ENCODE measurements at regions not wholly inside any gene's neighbourhood (a gene's known extent, or its start where the extent isn't known, plus 50 kb on each side); places are given as distances from the start of the nearest gene placed in this dataset.
"Not testable (repeated sequence)": the region's sequence is repeated elsewhere in the genome, so short reads cannot be mapped to it uniquely, and the experiment has no call there.

DNA sequence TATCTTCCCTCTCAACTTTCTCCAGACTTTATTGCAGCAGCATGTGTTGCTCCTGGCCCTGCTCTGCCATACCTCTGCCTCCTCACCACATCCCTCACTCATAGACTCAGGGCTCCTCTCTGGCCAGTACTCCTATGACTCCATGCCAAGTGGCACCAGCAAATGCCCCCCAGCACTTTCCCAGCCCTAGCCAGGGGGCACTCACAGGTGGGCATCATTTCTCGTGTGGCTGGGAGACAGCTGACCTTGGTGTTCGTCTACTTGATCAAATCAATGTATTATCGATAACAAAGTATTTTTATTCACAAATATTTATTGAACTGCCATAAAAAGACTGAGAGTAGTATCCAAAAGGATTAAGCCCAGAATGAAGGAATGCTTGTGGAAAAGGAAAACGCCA is 418.2 kb downstream of the FAM72C start:
- H4K20me1 ChIP-seq (ENCODE audit: insufficient read depth, low read length, poor library complexity, severe bottlenecking) = no peaks in the 10 kb centered on the region
- H3K4me1 ChIP-seq (ENCODE audit: insufficient read depth, low read length, poor library complexity, severe bottlenecking) = no peaks in the 10 kb centered on the region
- no peaks in the 10 kb centered on the region for H3K79me2 ChIP-seq (ENCODE audit: insufficient read depth, low read length)
- H2AFZ ChIP-seq (ENCODE audit: low read length) = no peak overlapping the region
- H3K4me2 ChIP-seq (ENCODE audit: low read depth, low read length, poor library complexity, severe bottlenecking) = no peak overlapping the region
- no peaks in the 10 kb centered on the region for H3K27me3 ChIP-seq (ENCODE audit: insufficient read depth, low read length, poor library complexity, severe bottlenecking)
- TF ChIP-seq, protein P1, sequence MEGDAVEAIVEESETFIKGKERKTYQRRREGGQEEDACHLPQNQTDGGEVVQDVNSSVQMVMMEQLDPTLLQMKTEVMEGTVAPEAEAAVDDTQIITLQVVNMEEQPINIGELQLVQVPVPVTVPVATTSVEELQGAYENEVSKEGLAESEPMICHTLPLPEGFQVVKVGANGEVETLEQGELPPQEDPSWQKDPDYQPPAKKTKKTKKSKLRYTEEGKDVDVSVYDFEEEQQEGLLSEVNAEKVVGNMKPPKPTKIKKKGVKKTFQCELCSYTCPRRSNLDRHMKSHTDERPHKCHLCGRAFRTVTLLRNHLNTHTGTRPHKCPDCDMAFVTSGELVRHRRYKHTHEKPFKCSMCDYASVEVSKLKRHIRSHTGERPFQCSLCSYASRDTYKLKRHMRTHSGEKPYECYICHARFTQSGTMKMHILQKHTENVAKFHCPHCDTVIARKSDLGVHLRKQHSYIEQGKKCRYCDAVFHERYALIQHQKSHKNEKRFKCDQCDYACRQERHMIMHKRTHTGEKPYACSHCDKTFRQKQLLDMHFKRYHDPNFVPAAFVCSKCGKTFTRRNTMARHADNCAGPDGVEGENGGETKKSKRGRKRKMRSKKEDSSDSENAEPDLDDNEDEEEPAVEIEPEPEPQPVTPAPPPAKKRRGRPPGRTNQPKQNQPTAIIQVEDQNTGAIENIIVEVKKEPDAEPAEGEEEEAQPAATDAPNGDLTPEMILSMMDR (conservative IDR thresholded peaks at IDR 0.05; ENCODE audit: low read length) = no peak
- TF ChIP-seq EZH2phosphoT487 (IDR thresholded peaks at IDR 0.05; ENCODE audit: borderline replicate concordance) = no peak
- no peaks in the 10 kb centered on the region for H3K36me3 ChIP-seq (ENCODE audit: insufficient read depth, low read length)
- H3F3A ChIP-seq (ENCODE audit: low read depth) = no peaks in the 10 kb centered on the region
- no peak overlapping the region for H3K9ac ChIP-seq (ENCODE audit: low read depth, low read length, poor library complexity, severe bottlenecking)
- H3K4me3 ChIP-seq (ENCODE audit: low read length, poor library complexity, severe bottlenecking) = no peak overlapping the region
- H3K9me3 ChIP-seq (ENCODE audit: insufficient read depth, low read depth, low read length) = no peaks in the 10 kb centered on the region; the same call in 1 of the 2 replicates
- H3K9me2 ChIP-seq (replicated peaks; ENCODE audit: low read depth, low read length) = no peaks in the 10 kb centered on the region

DNA sequence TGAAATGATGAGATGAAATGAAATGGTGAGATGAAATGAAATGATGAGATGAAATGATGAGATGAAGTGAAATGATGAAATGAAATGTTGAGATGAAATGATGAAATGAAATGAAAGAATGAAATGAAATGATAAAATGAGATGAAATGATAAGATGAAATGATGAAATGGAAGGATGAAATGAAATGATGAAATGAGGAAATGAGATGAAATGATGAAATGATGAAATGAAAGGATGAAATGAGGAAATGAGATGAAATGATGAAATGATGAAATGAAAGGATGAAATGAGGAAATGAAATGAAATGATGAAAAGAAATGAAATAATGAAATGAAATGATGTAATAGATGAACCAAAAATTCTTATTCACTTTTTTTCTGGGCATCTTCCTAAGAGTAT is 467.1 kb downstream of the FAM72C start:
- not testable (repeated sequence) for H2AFZ ChIP-seq (ENCODE audit: low read length); H3K79me2 ChIP-seq (ENCODE audit: insufficient read depth, low read length); H3K9ac ChIP-seq (ENCODE audit: low read depth, low read length, poor library complexity, severe bottlenecking); H3K4me3 ChIP-seq (ENCODE audit: low read length, poor library complexity, severe bottlenecking); H3K4me2 ChIP-seq (ENCODE audit: low read depth, low read length, poor library complexity, severe bottlenecking); H3F3A ChIP-seq (ENCODE audit: low read depth); H3K36me3 ChIP-seq (ENCODE audit: insufficient read depth, low read length); H3K27me3 ChIP-seq (ENCODE audit: insufficient read depth, low read length, poor library complexity, severe bottlenecking); H3K9me3 ChIP-seq (ENCODE audit: insufficient read depth, low read depth, low read length); H4K20me1 ChIP-seq (ENCODE audit: insufficient read depth, low read length, poor library complexity, severe bottlenecking); H3K4me1 ChIP-seq (ENCODE audit: insufficient read depth, low read length, poor library complexity, severe bottlenecking); H3K9me2 ChIP-seq (replicated peaks; ENCODE audit: low read depth, low read length)

DNA sequence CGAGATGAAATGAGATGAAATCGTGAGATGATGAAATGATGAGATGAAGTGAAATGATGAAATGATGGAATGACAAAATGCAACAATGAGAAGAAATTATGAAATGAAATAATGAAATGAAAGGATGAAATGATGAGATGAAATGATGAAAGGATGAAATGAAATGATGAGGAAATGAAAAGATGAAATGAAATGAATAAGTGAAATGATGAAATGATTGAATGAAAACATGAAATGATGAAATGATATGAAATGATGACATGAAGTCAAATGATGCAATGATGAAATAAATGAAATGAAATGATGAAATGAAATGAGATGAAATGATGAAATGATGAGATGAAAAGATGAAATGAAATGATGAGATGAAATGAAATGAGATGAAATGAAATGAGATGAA is 467.7 kb downstream of the FAM72C start:
- H3K4me1 ChIP-seq (ENCODE audit: insufficient read depth, low read length, poor library complexity, severe bottlenecking); H3K27me3 ChIP-seq (ENCODE audit: insufficient read depth, low read length, poor library complexity, severe bottlenecking); H3K9ac ChIP-seq (ENCODE audit: low read depth, low read length, poor library complexity, severe bottlenecking); H3K79me2 ChIP-seq (ENCODE audit: insufficient read depth, low read length); H3F3A ChIP-seq (ENCODE audit: low read depth); H3K4me2 ChIP-seq (ENCODE audit: low read depth, low read length, poor library complexity, severe bottlenecking); H2AFZ ChIP-seq (ENCODE audit: low read length); H3K9me2 ChIP-seq (replicated peaks; ENCODE audit: low read depth, low read length); H3K9me3 ChIP-seq (ENCODE audit: insufficient read depth, low read depth, low read length); H3K4me3 ChIP-seq (ENCODE audit: low read length, poor library complexity, severe bottlenecking); H3K36me3 ChIP-seq (ENCODE audit: insufficient read depth, low read length); H4K20me1 ChIP-seq (ENCODE audit: insufficient read depth, low read length, poor library complexity, severe bottlenecking): not testable (repeated sequence)

DNA sequence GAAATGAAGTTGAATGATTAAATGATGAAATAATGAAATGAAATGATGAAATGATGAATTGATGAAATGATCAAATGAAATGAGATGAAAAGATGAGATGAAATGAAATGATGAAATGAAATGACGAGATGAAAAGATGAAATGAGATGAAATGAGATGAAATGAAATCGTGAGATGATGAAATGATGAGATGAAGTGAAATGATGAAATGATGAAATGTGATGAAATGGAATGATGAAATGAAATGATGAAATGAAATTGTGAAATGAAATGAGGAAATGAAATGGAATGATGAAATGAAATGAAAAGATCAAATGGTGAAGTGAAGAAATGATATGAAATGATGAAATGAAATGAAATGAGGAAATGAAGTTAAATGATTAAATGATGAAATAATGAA is 468.7 kb downstream of the FAM72C start:
- not testable (repeated sequence) for H3K79me2 ChIP-seq (ENCODE audit: insufficient read depth, low read length); H3K9me3 ChIP-seq (ENCODE audit: insufficient read depth, low read depth, low read length); H3K9ac ChIP-seq (ENCODE audit: low read depth, low read length, poor library complexity, severe bottlenecking); H3K36me3 ChIP-seq (ENCODE audit: insufficient read depth, low read length); H3F3A ChIP-seq (ENCODE audit: low read depth); H3K4me3 ChIP-seq (ENCODE audit: low read length, poor library complexity, severe bottlenecking); H4K20me1 ChIP-seq (ENCODE audit: insufficient read depth, low read length, poor library complexity, severe bottlenecking); H3K9me2 ChIP-seq (replicated peaks; ENCODE audit: low read depth, low read length); H3K4me2 ChIP-seq (ENCODE audit: low read depth, low read length, poor library complexity, severe bottlenecking); H2AFZ ChIP-seq (ENCODE audit: low read length); H3K4me1 ChIP-seq (ENCODE audit: insufficient read depth, low read length, poor library complexity, severe bottlenecking); H3K27me3 ChIP-seq (ENCODE audit: insufficient read depth, low read length, poor library complexity, severe bottlenecking)

DNA sequence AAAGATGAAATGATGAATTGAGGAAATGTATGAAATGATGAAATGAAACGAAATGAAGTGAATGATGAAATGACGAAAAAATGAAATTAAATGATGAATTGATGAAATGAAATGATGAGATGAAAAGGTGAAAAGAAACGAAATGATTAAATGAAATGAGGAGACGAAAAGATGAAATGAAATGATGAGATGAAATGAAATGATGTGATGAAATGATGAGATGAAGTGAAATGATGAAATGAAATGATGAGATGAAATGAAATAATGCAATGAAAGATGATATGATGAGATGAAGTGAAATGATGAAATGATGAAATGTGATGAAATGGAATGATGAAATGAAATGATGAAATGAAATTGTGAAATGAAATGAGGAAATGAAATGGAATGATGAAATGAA is 469.7 kb downstream of the FAM72C start:
- not testable (repeated sequence) for H3K27me3 ChIP-seq (ENCODE audit: insufficient read depth, low read length, poor library complexity, severe bottlenecking); H2AFZ ChIP-seq (ENCODE audit: low read length); H3F3A ChIP-seq (ENCODE audit: low read depth); H3K9me2 ChIP-seq (replicated peaks; ENCODE audit: low read depth, low read length); H3K9me3 ChIP-seq (ENCODE audit: insufficient read depth, low read depth, low read length); H3K4me2 ChIP-seq (ENCODE audit: low read depth, low read length, poor library complexity, severe bottlenecking); H3K79me2 ChIP-seq (ENCODE audit: insufficient read depth, low read length); H3K4me3 ChIP-seq (ENCODE audit: low read length, poor library complexity, severe bottlenecking); H3K4me1 ChIP-seq (ENCODE audit: insufficient read depth, low read length, poor library complexity, severe bottlenecking); H3K9ac ChIP-seq (ENCODE audit: low read depth, low read length, poor library complexity, severe bottlenecking); H3K36me3 ChIP-seq (ENCODE audit: insufficient read depth, low read length); H4K20me1 ChIP-seq (ENCODE audit: insufficient read depth, low read length, poor library complexity, severe bottlenecking)

DNA sequence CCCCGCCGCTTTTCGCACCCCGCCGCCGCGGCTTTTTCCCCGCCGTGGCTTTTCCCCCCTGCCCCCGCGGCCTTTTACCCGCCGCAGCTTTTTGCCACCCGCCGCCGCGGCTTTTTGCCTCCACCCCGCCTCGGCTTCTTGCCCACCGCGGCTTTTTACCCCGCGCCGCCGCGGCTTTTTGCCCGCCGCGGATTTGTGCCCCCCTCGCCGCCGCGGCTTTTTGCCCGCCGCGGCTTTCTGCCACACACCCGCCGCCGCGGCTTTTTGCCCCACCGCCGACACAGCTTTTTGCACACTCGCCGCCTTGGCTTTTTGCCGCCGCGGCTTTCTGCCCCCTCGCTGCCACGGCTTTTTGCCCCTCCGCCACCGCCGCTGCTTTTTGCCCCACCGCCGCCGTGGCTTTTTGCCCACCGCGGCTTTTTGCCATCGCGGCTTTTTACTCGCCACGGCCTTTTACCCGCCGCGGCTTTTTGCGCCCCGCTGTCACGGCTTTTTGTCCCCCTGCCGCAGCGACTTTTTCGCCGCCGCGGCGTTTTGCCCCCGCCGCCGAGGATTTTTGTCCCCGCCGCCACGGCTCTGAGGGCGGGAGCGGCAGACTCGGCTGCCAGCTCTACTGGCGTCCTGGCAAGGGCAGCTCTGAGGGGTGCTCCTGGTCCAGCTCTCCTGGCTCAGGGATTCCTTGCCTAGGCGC is 473.6 kb downstream of the FAM72C start:
- H3K9me3 ChIP-seq (ENCODE audit: insufficient read depth, low read depth, low read length); H3K36me3 ChIP-seq (ENCODE audit: insufficient read depth, low read length); H3K27me3 ChIP-seq (ENCODE audit: insufficient read depth, low read length, poor library complexity, severe bottlenecking); H2AFZ ChIP-seq (ENCODE audit: low read length); H3F3A ChIP-seq (ENCODE audit: low read depth); H3K4me2 ChIP-seq (ENCODE audit: low read depth, low read length, poor library complexity, severe bottlenecking); H3K79me2 ChIP-seq (ENCODE audit: insufficient read depth, low read length); H3K9ac ChIP-seq (ENCODE audit: low read depth, low read length, poor library complexity, severe bottlenecking); H3K9me2 ChIP-seq (replicated peaks; ENCODE audit: low read depth, low read length); H4K20me1 ChIP-seq (ENCODE audit: insufficient read depth, low read length, poor library complexity, severe bottlenecking); H3K4me3 ChIP-seq (ENCODE audit: low read length, poor library complexity, severe bottlenecking); H3K4me1 ChIP-seq (ENCODE audit: insufficient read depth, low read length, poor library complexity, severe bottlenecking): not testable (repeated sequence)

All from Loucy (cell line).